HG03025 (cell line): ENCODE measurements at regions not wholly inside any gene's neighbourhood (a gene's known extent, or its start where the extent isn't known, plus 50 kb on each side); places are given as distances from the start of the nearest gene placed in this dataset.

Experiments
- ATAC-seq: cut with Tn5 transposase; IDR thresholded peaks from one replicate; pipeline ENCODE4 v1.9.1; 2021; ENCODE audit warnings: mild to moderate bottlenecking, moderate library complexity; ENCODE audit not compliant: unreplicated experiment, low FRiP score

DNA sequence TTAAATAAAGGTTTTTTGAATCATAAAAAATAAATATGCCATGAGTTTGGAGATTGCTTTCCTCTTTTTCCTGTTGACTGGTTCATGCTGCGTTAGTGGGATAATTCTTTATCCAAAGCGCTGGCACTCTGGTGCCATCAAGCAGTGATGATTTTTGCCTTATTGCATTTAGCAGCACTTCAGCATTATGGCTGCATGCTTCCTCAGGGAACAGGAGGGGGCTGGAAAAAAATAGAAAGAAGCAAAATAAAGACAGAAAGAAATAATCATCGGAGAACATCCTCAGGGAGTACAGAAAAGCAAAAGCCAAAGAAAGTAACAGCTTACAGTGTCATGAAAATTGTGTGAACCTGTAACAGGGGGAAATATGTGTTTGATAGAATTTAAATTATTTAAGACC is 1408.2 kb upstream of the PIK3C3 start:
- no peak for ATAC-seq

GRCh38 chr18:40534723-40535122 is 1420.3 kb upstream of the PIK3C3 start:
- ATAC-seq, result no peak

DNA sequence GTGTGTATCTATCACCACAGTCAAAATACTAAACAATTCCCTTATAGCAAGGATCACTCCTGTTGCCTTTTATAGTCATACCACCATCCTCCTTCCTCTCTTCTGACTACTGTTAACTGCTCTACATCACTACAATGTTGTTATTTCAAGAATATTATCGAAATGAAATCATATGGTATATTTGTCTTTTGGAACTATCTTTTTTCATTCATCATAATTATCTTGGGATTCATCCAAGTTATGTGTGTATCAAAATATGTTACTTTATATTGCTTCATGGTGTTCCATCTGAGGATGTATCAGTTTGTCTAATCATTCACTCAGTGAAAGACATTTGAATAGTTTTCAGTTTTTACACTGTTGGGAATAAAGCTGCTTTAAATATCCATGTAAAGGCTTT is 1423.0 kb upstream of the PIK3C3 start:
- no peak for ATAC-seq

DNA sequence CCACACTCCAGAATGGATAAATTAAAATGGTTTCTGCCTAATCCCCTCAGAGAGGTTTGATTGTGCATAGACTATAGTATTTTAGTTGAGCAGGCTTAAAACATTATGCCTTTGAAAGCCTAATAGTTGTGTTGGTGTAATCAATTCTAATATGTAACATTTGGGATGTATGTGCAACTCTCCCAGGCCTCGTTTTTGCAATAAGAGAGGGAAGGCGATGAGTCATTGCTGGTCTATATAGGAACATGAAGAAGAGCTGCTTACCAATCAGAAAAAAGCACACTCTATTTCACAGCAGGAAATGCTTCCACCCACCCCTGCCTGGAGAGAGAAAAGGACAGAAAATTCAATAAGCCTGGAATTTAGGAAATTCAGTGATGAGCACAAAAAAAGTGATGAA is 1424.0 kb upstream of the PIK3C3 start:
- ATAC-seq, result no peak

- ATAC-seq, result no peak
Observed at GRCh38 chr18:40529478-40529877, 1425.6 kb upstream of the PIK3C3 start.

GRCh38 chr18:40524881-40525280 is 1430.2 kb upstream of the PIK3C3 start:
- no peak for ATAC-seq

GRCh38 chr18:40523287-40523686 is 1431.7 kb upstream of the PIK3C3 start:
- ATAC-seq, result no peak

DNA sequence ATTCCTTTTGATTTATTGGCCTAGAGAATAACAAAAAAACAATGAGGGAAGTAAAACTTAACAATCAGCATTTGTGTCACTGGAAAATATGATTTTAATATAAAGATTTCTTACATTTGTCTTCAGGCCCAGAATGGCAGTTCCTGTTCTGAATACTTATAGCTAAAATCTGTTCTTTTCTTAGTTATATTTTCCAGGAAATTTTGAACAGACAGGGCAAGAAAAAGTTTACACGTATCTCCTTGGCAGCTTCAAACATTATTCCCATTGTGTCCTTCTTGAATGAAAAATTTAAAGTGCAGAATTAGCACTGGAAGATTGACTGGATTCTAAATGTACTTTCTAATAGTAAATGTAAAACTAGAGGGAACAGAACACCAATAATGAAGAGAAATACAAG is 1454.0 kb upstream of the PIK3C3 start:
- no peak for ATAC-seq

DNA sequence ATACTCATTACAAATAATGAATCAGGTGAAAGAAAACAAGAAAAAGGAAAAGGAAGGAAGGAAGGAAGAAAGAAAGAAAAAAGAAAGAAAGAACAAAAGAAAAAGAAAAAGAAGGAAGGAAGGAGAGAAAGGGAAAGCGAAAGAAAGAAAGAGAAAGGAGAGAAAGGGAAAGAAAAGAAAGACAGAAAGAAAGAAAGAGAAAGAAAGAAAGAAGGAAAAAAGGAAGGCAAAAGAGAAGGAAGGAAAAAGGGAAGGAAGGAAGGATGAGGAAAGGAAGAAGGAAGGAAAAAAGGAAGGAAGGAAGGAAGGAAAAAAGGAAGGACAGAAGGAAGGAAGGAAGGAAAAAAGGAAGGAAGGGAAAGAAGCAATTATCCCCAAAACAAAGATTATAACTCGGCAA is 1460.4 kb upstream of the PIK3C3 start:
- ATAC-seq, result no peak

DNA sequence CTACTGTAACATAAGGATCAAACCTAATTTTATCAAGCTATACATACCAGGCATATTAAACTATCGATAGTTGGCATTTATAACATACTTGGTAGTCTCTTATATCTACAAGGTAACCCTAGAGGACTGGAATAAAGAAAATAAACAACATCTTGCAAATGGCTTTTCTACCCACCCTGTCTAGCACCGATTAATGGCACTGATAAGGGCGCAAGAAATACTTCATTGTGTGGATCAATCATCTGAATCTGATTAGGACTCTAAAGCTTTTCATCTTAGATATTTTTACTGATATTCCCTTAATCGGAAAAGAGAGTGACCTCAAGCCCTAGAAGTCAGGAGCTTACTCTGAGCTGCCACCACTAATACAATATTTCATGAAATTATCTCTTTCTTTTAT is 1461.7 kb upstream of the PIK3C3 start:
- no peak for ATAC-seq

DNA sequence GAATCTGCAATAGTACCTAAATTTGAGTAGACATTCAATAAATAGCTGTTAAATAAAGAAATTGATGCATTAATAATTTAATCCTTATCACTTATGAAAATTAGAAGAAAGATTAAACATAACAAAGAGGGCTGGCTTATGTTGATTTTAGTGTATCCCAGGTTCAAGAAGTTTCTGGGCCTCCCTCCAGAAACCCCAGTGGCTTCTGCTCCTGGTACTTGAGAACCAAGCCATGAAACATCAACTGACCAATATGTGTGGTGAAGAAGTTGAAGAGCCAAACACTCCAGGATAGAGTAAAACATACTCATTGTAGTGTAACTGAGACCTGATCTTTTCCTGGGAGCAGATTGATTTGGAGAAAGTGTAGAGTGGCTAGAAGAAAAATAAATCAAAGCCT is 1465.7 kb upstream of the PIK3C3 start:
- ATAC-seq, result no peak

DNA sequence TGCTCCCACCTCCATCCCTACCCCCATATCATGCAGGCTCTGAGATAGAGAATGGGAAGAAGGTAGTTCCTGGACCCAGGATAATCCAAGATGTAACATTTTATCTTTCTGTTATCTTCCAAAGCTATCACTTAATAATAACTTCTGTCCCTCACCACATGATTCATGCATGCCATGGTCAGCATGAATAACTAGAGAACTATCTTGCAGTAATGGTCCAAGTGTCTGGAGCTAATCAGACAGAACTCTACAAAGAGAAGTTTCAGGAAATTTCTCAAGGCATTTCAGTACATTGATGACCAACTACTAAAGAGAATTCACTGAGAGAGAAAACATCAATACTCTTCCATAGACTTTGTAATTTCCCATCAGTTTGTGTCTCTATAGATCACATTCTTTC is 1469.7 kb upstream of the PIK3C3 start:
- ATAC-seq, result no peak

DNA sequence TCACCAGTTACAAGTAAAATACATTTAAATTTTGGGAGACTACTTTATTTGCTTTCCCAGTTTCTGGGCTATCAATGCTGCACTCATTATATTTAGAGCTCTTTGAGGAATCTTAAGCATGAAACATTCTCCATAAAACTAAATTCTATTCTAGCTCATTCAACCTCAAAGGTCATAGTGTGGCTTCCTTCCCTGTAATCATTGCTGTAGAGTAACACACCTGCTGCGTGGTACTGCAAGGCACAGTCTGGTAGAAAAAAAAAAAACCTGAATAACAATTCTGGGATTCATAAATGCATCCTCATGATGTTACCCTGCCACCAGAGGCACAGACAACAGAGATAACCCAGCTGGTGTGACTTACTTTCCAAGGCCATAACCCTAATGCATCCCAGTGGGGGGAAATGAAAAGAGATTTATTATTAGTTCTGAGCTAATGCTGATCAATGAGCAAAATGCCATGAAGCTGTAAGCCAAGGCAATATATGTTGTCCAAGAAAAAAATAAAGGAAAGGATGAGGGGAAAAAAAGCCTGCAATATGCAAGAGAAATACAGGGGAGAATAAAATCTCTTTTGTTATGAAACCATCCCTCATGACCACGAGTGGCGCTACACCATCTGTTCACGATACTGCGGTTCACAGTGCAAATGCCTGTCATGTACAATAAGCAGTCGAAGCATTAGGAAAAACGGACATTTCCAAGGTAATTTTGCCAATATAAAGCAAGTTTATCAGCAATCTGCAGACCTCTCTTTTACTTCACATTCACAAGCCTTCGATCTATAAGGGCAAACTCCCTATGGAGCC is 1481.6 kb upstream of the PIK3C3 start:
- ATAC-seq, result no peak

DNA sequence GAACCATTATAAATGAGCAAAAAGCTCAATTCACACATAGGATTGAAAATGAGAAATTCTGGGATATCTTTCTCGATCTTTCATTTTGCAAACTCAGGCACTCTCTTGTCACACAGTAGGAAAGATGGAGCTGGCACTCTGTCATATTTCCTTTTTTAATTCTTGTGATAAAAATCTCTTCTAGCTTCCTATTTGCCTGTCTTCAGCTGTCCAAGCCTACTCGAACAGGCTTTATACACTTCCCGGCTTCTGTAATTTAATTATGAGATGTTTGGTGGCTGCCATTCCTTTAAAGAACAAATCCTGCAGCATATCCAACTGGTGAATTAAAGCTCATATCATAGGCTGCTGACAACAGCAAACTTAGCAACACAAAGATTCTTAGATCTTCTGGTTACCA is 1484.3 kb upstream of the PIK3C3 start:
- no peak for ATAC-seq

GRCh38 chr18:40469851-40470250 is 1485.2 kb upstream of the PIK3C3 start:
- ATAC-seq, result no peak

- ATAC-seq, result no peak
Observed at GRCh38 chr18:40469316-40469715, 1485.7 kb upstream of the PIK3C3 start.

DNA sequence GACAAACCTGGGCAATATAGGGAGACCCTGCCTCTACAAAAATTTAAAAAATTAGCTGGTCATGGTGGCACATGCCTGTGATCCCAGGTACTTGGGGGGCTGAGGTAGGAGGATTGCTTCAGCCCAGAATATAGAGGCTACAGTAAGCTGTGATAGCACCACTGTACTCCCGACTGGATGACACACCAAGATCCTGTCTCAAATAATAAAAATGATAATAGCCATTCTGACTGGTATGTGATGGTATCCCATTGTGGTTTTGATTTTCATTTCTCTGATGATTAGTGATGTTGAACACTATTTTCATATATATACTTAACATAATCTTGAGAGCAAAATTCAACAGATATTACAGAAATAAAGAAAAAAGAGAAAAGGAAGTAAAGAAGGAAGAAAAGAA is 1491.0 kb upstream of the PIK3C3 start:
- no peak for ATAC-seq

- no peak for ATAC-seq
Observed at GRCh38 chr18:40453903-40454302, 1501.1 kb upstream of the PIK3C3 start.

GRCh38 chr18:40452599-40452998 is 1502.4 kb upstream of the PIK3C3 start:
- no peak for ATAC-seq

DNA sequence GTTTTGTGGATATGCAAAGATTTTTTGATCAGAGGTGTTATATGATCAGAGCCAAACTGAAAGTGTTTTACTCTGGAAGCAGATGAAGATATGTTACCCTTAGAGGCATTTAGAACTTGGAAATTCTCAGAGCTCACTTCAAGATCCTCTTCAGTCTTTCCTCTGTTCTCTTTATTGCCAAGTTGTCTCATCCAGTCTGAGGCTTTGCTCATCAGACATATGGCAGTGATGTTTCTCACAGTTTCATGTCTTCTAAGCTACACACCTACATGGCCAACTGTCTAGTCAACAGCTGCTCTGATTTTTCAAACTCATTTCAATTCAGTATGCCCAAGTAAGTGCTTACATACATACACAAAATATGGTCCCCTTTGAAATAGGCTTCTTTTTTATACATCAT is 1504.3 kb upstream of the PIK3C3 start:
- ATAC-seq, result no peak

- no peak for ATAC-seq
Observed at GRCh38 chr18:40447820-40448219, 1507.2 kb upstream of the PIK3C3 start.

- ATAC-seq, result no peak
Observed at GRCh38 chr18:40440088-40440487, 1514.9 kb upstream of the PIK3C3 start.

DNA sequence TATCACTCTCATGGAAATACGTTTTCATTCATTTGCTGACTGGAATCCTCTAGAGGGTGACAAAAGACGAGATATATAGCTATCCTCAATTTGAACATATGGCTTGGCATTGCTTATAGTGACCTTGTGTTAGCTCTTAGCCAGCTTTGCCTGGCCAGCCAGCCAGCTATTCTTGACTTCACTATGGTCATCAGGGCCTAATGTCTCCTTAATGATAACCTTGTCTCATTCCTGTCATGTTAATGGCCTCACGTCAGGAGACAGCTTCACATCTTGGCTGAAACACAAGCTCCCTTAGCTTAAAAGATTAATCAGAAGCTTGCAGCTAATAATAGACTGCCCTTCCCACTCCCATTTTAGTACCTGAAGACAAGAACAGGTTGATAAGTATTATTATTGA is 1517.5 kb upstream of the PIK3C3 start:
- ATAC-seq, result no peak
